ENCODE measurements at regions not wholly inside any gene's neighbourhood (a gene's known extent, or its start where the extent isn't known, plus 50 kb on each side); places are given as distances from the start of the nearest gene placed in this dataset.
A peak's percentile ranks its signal among the peaks of the same experiment; 100 is the strongest.

- ATAC-seq, result no peak
- DNase-seq, result no peak
- Histone ChIP-seq H3K27ac (no peak overlapping the region), H3K27me3 (no peaks in the 10 kb centered on the region), H3K4me1 (no peaks in the 10 kb centered on the region), H3K9me3 (no peaks in the 10 kb centered on the region), H3K4me3 (no peak overlapping the region), H3K36me3 (no peaks in the 10 kb centered on the region)
- 81 to 85% (median 83%) methylated on average over 3 of the region's 3 CpGs for WGBS, 4 donors
- TF ChIP-seq CTCF (IDR thresholded peaks at IDR 0.05) (no peak), POLR2A (IDR thresholded peaks at IDR 0.05) (no peak)
- intact Hi-C loops (cut with DNase I), result no loop called here
These were observed 162.6 kb downstream of the PRR32 start for GRCh38 chrX:126982158-126982557.

- DNase-seq (no peak), ATAC-seq (peak; percentile 47 to 73 (median 66))
- Histone ChIP-seq H3K9me3 (no peaks in the 10 kb centered on the region), H3K27ac (peak overlapping the region in 2 of 12 donors; percentile 28 to 54), H3K27me3 (no peaks in the 10 kb centered on the region), H3K36me3 (no peaks in the 10 kb centered on the region), H3K4me1 (no peaks in the 10 kb centered on the region), H3K4me3 (no peak overlapping the region)
- TF ChIP-seq POLR2A (IDR thresholded peaks at IDR 0.05) (no peak), CTCF (IDR thresholded peaks at IDR 0.05) (no peak)
- intact Hi-C loops (cut with DNase I), result loop anchor here in 1 of 10 donors (5.0 kb wide), 1 partner anchor 47 kb away; no protein-coding TSS in a partner anchor
These were observed 165.5 kb downstream of the PRR32 start for GRCh38 chrX:126985027-126985426.

- Histone ChIP-seq H3K4me3 (no peak overlapping the region), H3K27me3 (no peaks in the 10 kb centered on the region), H3K9me3 (no peaks in the 10 kb centered on the region), H3K27ac (no peak overlapping the region), H3K4me1 (no peaks in the 10 kb centered on the region), H3K36me3 (no peaks in the 10 kb centered on the region)
- 79 to 84% (median 81%) methylated on average over 9 to 10 of the region's 10 CpGs for WGBS, 4 donors
- TF ChIP-seq POLR2A (IDR thresholded peaks at IDR 0.05), result no peak
- ATAC-seq (no peak), DNase-seq (no peak)
- intact Hi-C loops (cut with DNase I), result loop anchor here in 1 of 10 donors (5.0 kb wide), 1 partner anchor 46 kb away; no protein-coding TSS in a partner anchor
These were observed 166.5 kb downstream of the PRR32 start for GRCh38 chrX:126985981-126986380.

- H3K27me3 ChIP-seq, result no peaks in the 10 kb centered on the region
- H3K36me3 ChIP-seq, result no peaks in the 10 kb centered on the region
- H3K4me1 ChIP-seq, result no peaks in the 10 kb centered on the region
- intact Hi-C loops (cut with DNase I), result no loop called here
- ATAC-seq (no peak), DNase-seq (peak in 3 of 5 donors; percentile 16 to 30 (median 25))
- no peak overlapping the region for H3K4me3 ChIP-seq
- H3K27ac ChIP-seq, result no peak overlapping the region
- H3K9me3 ChIP-seq, result no peaks in the 10 kb centered on the region
- TF ChIP-seq CTCF (IDR thresholded peaks at IDR 0.05) (no peak), POLR2A (IDR thresholded peaks at IDR 0.05) (no peak)
- WGBS, 4 donors, result 30 to 45% (median 35%) methylated on average over 4 of the region's 4 CpGs
These were observed 174.6 kb downstream of the PRR32 start for GRCh38 chrX:126994032-126994600.

GRCh38 chrX:127011629-127012028 lies 192.1 kb downstream of the PRR32 start:
- H3K4me1 ChIP-seq, result no peaks in the 10 kb centered on the region
- WGBS, 4 donors, result 53 to 79% (median 64%) methylated on average over 2 of the region's 2 CpGs
- ATAC-seq, result no peak

More at GRCh38 chrX:127011629-127012028, 192.1 kb downstream of the PRR32 start:
- Histone ChIP-seq H3K4me3 (no peak overlapping the region), H3K27me3 (no peaks in the 10 kb centered on the region), H3K27ac (no peak overlapping the region), H3K9me3 (no peaks in the 10 kb centered on the region), H3K36me3 (no peaks in the 10 kb centered on the region)
- DNase-seq, result no peak
- TF ChIP-seq POLR2A (IDR thresholded peaks at IDR 0.05) (no peak), CTCF (IDR thresholded peaks at IDR 0.05) (no peak)
- intact Hi-C loops (cut with DNase I), result no loop called here
